KOPT-K1 (cell line): ENCODE measurements at regions not wholly inside any gene's neighbourhood (a gene's known extent, or its start where the extent isn't known, plus 50 kb on each side); places are given as distances from the start of the nearest gene placed in this dataset.
"Not testable (repeated sequence)": the region's sequence is repeated elsewhere in the genome, so short reads cannot be mapped to it uniquely, and the experiment has no call there.

Experiments used
- H3K27ac ChIP-seq: fragments of 200-600 bp; sonication (generic); 2 replicates; pipeline ENCODE4 v1.5.1; 2016; ENCODE audit warnings: antibody characterized with exemption, mild to moderate bottlenecking, low read depth, low read length; ENCODE audit not compliant: poor library complexity, severe bottlenecking
- H3K36me3 ChIP-seq: fragments of 200-600 bp; sonication (generic); 2 replicates; pipeline ENCODE4 v1.5.1; 2017; ENCODE audit warnings: antibody characterized with exemption, mild to moderate bottlenecking, low read length, moderate library complexity; ENCODE audit not compliant: insufficient read depth
- H3K9me3 ChIP-seq: fragments of 200-600 bp; sonication (generic); 2 replicates; pipeline ENCODE4 v1.5.1; 2017; ENCODE audit warnings: antibody characterized with exemption, low read length, mild to moderate bottlenecking; ENCODE audit not compliant: insufficient read depth, poor library complexity, severe bottlenecking

DNA sequence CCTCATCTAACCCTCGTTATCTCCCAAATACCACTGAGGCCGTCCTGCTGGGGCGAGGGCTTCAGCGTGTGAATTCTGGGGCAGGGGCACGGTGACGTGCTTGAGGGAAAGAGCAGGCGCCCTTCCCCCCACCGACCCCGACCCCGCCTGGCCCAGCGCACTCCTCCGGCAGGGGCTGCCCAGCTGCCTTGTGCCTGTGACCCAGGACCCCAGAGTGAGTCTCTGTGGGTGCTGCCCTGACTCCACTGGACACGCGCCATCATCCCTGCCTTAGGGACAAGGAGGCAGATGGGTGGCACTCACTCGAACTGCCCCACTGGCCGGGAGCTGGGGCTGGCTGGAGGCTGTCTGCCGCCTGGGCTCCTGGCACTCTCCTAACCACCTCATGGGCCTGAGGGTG lies 136.2 kb upstream of the LPCAT1 start:
- Histone ChIP-seq H3K9me3 (no peaks in the 10 kb centered on the region), H3K27ac (no peak overlapping the region), H3K36me3 (no peaks in the 10 kb centered on the region)

GRCh38 chr5:1659100-1659981 lies 135.6 kb upstream of the LPCAT1 start:
- Histone ChIP-seq H3K27ac (no peak overlapping the region), H3K9me3 (no peaks in the 10 kb centered on the region), H3K36me3 (no peaks in the 10 kb centered on the region)

DNA sequence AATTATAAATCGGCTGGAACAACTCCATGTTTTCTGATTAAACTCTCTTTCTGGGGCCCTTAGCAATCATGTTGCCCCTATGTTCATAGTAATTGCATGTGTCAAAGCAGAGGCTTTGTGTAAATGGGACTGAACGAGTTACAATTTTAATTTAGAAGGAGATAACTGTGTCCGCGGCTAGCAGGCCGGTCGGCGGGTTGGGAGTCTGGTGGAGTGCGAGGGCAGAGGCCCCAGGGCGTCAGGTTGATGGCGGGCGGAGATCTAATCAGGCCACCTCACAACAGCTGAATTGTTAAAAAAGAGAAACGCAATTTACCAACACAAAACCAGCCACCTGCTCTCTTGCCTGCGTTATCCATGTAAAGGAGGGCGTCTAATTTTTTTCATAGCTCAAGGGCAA lies 134.9 kb upstream of the LPCAT1 start:
- no peaks in the 10 kb centered on the region for H3K9me3 ChIP-seq
- H3K36me3 ChIP-seq, result no peaks in the 10 kb centered on the region
- H3K27ac ChIP-seq, result no peak overlapping the region

- Histone ChIP-seq H3K27ac (no peak overlapping the region), H3K9me3 (no peaks in the 10 kb centered on the region)
Measured at GRCh38 chr5:1657161-1657741, 133.5 kb upstream of the LPCAT1 start.

DNA sequence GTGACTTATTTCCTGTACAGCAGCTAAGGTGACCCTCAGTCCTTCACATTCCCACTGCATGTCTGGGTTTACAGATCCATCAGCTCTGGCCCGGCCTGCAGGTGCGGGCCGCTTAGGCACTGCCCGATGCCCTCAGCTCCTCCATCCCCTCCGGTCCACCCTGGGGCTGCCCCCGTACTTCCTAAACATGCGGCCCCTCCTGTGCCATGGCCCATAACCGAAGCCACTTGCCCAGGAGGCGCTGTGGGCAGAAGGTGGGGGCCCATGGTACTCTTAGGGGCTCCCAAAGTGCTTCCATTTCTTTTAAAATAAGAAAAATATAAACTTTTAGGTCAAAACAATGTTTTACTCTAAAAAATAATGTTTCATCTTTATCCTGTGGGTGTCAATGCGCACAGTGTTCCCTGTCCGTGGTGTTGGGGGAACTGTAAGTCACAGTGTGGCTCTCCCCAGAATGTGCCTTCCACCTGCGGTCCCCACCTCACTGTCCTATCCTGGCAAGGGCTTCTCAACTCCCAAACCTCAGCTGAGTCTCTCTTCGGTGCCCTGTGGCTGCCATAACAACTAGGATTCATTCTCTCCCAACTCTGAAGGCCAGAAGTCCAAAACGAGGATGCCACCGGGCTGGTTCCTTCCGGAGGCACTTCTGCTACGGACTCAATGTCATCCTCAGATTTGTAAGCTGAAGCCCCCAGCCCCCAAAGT lies 132.7 kb upstream of the LPCAT1 start:
- Histone ChIP-seq H3K27ac (no peak overlapping the region), H3K9me3 (no peaks in the 10 kb centered on the region), H3K36me3 (no peaks in the 10 kb centered on the region)

More at GRCh38 chr5:1657161-1657741, 133.5 kb upstream of the LPCAT1 start:
- H3K36me3 ChIP-seq, result no peaks in the 10 kb centered on the region

DNA sequence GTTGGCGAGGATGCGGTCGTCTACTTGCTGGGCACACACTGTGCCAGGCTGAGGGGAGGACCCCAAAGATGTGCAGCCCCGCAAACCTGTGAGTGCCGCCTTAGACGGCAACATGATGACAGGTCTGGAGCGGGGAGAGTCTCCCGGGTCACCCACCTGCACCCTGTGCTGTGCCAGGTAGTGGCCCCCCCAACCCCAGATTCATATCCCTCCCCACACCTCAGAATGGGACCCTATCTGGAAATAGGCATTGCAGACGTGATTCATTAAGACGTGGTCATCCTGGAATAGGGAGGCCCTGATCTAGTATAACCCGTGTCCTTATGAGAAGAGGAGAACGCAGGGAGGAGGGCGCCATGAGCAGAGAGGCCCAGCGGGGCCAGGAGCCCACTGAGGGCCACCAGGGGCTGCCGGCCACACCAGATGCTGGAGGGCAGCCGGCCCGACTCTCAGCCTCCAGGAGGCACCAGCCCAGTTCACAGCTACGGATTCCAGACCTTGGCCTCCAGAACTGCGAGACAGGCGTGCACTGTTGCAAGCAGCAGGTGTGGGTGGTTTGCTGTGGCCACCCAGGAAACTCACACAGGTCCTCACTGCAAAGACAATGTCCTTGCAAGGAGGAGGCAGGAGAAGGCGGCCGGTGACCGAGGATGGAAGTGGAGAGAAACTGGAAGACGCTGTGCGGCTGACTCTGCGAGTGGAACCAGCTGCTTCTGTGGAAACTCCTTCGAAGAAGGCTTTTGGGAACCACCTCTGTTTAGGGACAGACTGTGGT lies 131.9 kb upstream of the LPCAT1 start:
- H3K36me3 ChIP-seq, result no peaks in the 10 kb centered on the region
- no peaks in the 10 kb centered on the region for H3K9me3 ChIP-seq
- no peak overlapping the region for H3K27ac ChIP-seq

DNA sequence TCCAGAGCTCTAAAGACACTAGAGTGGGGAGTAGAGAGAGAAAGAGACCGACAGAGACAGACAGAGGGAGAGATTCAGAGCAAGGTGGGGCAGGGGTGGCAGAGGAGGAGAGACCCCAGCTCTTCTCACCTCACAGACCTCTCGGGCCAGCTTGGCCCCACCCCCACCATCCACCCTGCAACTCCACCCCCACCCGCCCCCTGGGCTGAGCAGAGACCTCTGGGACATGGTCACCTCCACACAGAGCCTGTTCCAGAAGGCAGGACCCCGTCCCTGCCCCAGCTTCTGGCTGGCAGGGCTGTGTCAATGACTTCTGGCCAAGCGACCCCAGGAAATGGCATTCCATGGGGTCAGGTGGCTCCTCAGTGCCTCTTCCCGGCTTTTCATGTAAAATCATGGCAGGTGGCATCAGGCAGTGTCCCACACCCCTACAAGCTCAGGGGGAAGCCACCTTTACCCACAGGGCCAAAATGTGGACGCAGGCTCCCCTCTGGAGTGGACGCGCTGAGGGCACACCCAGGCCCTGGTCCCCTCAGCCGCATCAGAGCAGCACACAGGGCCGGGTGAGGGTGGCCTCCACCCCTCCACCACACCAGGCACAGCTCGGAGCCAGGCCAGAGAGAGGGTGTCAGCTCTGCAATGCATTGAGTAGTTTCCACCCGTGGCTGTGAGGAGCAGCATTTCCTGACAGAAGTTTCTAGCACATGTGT lies 131.2 kb upstream of the LPCAT1 start:
- no peaks in the 10 kb centered on the region for H3K36me3 ChIP-seq
- H3K9me3 ChIP-seq, result no peaks in the 10 kb centered on the region
- no peak overlapping the region for H3K27ac ChIP-seq

GRCh38 chr5:1653698-1654651 lies 130.2 kb upstream of the LPCAT1 start:
- H3K27ac ChIP-seq, H3K36me3 ChIP-seq, H3K9me3 ChIP-seq: not testable (repeated sequence)

GRCh38 chr5:1652873-1653697 lies 129.3 kb upstream of the LPCAT1 start:
- Histone ChIP-seq H3K9me3 (no peaks in the 10 kb centered on the region), H3K36me3 (no peaks in the 10 kb centered on the region), H3K27ac (no peak overlapping the region)

GRCh38 chr5:1651971-1652872 lies 128.5 kb upstream of the LPCAT1 start:
- no peaks in the 10 kb centered on the region for H3K36me3 ChIP-seq
- H3K27ac ChIP-seq, result no peak overlapping the region

GRCh38 chr5:1651250-1651649 lies 127.5 kb upstream of the LPCAT1 start:
- Histone ChIP-seq H3K36me3 (no peaks in the 10 kb centered on the region), H3K9me3 (no peaks in the 10 kb centered on the region), H3K27ac (no peak overlapping the region)

More at GRCh38 chr5:1651971-1652872, 128.5 kb upstream of the LPCAT1 start:
- H3K9me3 ChIP-seq, result no peaks in the 10 kb centered on the region

DNA sequence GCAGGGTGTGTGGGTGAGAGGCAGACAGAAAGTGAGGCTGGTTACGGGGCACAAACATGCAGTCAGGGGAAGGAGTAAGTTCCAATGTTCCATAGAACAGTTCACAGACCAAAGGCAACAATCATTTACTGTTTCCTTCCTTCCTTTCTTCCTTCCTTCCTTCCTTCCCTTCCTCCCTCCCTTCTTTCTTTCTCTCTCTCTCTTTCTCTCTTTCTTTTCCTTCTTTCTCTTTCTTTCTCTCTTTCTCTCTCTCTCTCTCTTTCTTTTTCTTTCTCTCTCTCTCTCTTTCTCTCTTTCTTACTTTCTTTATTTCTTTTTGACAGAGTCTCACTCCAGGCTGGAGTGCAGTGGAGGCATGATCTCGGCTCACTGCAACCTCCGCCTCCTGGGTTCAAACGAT lies 125.8 kb upstream of the LPCAT1 start:
- Histone ChIP-seq H3K36me3 (no peaks in the 10 kb centered on the region), H3K27ac (no peak overlapping the region), H3K9me3 (no peaks in the 10 kb centered on the region)
